GM04503 (cell line): ENCODE measurements at regions not wholly inside any gene's neighbourhood (a gene's known extent, or its start where the extent isn't known, plus 50 kb on each side); places are given as distances from the start of the nearest gene placed in this dataset.
A peak's percentile ranks its signal among the peaks of the same experiment; 100 is the strongest.

Source experiments
- DNase-seq: peaks from one replicate; pipeline ENCODE4 v3.0.0-alpha.2; 2012; ENCODE audit warnings: low read depth

DNA sequence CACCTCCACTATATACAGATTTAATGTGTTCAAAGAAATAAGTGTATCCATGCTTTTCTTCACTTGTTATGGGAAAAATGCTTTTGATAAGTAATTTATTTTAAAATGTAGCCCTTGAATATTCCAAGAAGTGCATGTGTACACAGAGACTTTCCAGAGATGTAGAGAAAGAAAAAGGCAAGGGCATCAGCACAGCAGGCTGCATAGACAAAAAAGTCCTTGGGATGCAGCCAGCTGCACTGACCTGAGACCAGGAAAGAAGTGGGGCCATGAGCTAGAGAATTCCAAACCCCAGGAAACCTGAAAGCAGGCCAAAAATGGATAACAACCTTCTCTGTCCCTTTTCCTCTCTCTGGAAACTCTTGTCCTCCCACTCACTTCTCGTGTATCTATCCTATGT is 51.6 kb upstream of the PRDM8 start:
- DNase-seq = no peak

DNA sequence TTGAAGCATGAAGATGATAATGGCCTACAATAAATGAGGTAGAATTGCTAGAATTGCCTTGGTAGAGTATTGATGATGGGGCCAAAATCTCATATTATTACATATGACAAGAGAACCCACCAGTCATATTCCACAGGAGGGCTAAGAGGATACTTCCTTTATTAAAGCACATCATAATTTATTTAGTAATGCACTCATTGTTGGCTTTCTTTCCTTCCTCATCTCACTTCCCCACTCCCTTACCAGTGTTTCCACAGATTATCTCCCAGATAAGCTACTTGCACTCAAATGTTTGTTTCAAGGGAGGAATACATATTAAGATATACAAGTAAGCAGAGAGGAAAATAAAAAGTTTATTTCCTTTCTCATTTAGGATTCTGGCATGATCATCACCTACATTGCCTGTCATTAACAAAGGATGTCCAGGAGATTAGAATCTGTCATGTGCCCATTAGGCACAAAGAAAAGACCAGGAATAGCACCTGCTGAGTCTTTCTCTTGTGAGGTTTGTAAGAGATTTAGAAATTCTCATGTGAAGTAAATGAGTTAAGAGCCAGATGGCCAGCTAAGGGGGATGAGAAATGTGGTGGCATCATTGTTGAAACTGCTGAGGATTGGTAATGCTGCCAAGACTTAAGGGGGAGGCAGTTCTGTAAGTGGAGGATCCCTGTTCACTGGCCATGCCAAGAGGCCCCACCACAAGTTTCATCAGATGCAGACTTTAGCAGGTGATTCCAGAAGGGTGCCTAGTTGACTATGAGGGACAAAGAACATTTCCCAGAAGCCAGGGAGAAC is 52.4 kb upstream of the PRDM8 start:
- DNase-seq = no peak

DNA sequence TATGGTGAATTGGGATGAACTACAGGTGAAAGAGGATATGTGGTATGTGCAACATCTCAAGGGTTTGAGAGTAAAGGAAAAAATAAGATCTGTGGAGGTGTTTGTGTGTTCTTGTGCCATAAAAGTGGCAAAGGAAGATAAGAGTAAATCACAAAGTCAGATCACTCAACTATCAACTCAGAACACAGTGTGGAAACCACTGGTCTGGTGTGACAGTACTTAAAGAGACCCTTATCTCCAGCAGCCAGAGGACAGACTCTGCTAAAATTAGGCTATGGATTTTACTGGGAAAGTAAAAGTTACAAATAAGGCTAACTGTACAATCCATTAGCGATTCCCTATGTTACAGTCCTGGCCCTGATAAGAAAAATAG is 54.0 kb upstream of the PRDM8 start:
- DNase-seq = no peak

DNA sequence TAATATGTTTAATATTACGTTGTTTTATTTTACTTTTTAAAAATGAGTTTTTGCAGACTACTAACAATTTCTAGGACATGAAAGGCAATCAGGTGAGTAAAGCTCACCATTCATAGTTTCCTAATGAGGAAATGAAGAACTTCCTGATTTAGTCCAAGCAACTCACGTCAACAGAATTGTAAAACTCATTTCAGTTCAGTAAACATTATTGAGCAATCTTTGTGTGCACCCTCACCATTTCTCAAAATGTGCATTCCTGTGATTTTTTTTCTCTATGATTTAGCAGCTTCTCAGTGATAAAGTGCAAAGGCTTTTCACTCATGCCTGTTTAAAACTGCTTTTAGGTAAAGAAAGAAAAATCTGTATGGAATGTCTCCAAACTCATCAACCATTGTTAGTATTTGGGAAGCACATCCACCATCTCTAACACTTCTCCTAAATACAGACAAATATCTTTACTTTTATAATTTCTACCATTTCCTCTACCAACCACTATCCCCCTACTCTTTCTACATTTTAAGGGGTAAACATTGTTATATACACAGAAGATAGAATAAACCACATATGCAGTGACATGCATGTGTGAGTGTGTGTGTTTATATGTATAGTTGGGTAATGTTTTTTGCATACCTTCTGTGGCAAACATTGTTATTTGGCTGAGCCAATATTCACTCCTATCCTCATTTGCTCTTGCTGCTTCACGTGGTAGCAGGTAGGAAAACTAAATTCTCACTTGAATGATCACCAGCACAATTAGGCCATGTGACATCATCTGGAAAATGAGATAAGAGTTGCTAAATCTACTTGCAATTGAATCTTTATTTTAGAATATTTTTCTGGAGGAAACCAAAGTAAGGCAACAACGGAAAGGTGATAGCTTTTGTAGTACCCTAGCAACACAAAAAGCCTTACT is 54.7 kb upstream of the PRDM8 start:
- no peak for DNase-seq

DNA sequence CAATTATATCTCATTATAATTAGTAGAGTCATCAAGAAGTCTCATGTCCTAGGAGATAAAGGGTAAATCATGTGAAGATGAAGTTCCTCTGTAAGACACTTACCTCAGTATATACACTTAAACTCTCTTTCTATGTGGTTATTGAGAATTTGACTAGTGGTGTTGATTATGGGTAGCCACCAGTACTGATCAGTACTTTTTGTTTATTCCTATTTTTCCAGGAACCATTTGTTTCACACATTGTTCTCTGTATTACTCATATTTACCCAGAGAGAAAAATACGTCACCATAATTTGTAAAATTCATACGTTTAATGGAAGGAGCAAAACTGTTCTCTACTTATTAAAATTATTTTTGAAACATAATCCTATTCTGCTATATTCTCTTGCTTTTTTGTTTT is 55.8 kb upstream of the PRDM8 start:
- DNase-seq = no peak

DNA sequence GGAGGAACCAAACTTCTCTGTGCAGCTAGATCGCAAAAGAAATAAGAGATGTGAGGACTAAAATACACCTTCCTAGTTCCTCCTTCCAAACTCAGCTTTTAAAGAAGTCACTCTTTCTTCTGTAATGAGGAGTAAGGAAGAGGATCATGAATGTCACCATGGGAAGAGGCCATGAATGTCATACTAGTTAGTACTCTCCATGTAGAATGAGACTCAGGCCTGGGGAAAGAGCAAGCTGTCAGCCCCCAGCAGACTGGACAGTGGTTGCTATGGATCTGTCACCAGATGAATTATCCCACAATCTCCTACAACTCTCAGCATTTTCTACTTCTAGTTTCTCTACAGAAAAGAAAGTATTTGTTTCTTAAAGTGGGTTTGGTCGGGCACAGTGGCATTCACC is 57.1 kb upstream of the PRDM8 start:
- DNase-seq = no peak

DNA sequence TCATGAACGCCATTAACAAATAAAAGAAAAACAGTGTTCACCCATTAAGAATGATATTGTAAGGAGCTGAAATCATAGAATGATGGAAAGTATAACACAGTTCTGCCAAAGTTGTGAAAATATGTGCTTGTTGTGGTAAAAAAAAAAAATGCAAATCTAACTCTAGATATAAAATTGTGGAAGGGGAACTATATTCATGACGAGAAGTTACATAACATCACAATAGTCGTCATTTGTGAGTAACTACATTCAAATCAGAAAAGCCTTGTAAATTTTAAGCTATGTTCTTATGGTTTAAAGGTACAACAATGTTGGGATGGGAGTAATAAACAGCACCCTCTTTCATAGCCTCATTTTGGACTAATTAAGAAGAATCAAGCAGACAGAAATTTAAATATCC is 57.6 kb upstream of the PRDM8 start:
- no peak for DNase-seq

DNA sequence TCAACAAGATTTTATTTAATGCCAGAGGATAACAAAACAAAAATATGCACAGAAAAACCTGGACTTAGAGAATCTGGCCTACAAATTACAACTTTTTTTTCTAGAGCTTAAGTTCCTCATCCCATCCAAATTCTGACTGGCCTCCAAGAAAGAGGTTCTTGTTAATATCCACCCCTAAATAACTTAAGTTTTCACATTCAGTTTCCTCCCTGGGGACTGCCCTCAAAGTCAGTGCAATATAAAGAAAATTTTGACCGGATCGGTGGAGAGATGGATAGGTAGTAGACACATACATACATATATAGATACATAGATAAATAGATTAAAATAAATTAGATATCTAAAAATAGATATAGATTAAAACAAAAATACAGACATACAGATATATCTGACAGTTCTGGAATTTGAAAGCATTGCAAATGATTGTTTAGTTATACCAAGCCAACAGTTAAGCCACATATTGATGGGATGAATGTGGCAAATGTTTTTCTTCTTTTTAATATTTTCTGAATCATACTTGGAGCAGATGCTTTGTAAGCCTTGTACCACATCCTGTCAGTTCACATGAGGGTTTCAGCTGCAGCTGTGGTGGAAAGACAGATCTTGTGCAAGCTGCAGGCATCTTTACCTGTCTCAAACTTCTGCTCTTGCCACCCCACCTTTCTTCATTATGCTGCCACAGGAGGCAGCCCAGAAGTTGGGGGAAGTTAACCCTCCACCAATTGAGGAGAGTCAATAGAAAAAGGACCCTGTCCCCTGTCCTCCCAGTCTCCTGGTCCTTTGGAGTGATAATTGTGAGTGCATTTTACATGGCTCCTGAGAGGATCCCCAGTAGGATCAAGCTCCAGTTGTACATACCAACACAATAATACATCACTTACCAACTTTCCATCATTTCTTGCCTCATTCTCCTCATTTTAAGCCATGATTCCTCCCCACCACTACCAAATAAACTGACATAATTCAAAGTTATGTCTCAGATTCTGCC is 58.5 kb upstream of the PRDM8 start:
- DNase-seq = peak; percentile 33

DNA sequence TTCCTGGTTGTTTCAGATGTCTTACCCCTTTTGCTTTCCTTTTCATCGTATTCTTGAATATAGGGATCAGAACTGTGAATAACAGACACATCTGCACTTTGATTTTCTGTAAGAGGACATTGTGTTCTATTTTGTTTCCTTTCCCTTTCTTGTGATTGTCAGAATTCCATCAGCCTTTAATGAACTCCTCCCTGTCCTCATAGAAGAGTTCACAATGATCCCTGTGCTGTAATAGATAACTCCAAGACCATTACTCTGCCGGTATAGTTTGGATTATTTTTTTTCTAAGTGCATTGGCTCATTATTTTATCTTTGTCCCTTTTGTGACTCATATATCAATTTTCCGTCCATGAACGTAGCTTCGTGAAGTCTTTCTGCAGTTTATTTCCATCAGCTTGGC is 59.7 kb upstream of the PRDM8 start:
- no peak for DNase-seq

DNA sequence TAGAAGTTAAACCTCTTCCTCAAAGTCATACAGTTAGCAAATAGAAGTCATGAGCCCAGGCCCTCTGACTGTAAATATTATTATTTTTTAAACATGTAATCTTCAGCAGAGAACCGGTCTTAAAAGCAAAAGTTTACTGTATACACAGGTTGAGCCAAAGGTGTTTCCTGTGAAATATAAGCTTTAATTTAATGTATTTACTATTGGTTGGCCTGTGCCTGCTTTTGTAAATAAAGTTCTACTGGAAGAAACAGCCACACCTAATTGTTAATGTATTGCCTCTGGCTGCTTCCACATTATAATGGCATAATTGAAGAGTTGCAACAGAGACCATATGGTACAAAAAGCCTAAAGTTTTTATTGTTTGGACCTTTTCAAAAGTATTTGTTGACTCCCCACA is 61.0 kb upstream of the PRDM8 start:
- DNase-seq = no peak

DNA sequence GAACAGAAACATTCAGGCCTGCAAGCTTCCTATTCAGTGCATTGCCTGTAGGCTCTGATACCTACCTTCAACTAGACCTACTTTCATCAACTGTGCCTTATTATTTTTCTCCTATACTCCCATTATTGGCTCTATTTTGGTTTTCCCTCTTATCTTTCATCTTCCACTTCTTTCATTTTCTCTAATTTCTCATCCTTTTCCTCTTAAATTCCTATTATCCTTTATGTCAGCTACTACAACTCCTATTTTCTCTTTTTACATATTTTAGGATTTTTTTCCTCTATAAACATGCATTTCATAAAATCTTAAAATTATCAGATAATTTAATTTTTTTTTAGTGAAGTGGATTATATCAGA is 61.6 kb upstream of the PRDM8 start:
- DNase-seq = no peak

DNA sequence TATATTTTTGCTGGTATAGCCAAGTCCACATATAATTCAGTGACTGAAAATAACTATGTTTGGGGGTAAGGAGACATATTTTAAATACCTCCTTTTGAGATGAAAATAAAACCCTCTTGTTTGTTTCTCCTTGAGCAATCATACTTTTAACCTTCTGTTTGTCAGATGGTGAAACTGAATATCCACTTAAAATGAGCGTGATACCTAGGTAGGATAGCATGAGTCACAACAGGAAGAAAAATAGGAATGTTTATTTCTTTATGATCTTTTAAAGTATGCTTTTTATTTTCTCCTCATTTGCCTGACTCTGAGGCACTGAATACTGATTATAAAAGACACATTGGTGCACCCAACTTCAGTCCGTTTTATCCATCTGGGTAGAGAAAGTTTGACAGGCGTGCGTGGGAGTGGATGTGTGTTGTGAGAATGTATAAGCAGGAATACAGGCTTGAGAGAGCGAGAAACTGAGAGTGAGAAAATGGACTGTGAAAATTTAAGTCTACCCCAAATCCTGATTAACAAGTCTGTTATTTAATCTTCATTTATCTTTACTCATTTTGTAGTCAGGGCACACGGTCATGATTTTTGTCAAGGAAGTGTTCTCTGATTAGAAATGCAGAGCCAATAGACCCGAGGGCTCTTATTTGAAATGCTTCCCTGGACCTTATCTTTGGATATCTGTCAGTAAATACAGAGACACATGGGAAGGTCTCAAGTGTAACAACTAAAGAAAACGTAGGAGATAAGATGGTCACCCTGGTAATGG is 62.1 kb upstream of the ANTXR2 start:
- DNase-seq = no peak

DNA sequence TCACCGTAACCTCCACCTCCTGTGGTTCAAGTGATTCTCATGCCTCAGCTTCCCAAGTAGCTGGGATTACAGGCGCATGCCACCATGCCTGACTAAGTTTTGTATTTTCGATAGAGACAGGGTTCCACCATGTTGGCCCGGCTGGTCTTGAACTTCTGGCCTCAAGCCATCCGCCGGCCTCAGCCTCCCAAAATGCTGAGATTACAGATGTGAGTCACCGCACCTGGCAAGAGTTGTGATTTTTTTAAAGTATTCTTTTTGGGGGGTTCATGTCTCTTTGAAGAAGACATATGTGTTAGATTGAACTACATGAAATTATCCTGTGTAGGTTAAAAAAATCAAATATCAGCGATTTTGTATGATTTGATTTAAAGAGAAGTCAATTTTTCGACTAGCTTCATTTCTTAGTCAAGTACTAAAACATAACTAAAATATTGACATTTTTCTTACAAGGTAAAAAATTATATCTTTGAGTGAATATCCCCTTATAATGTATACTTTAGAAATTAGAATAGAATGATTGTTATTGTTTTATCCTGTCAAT is 60.3 kb upstream of the ANTXR2 start:
- no peak for DNase-seq

DNA sequence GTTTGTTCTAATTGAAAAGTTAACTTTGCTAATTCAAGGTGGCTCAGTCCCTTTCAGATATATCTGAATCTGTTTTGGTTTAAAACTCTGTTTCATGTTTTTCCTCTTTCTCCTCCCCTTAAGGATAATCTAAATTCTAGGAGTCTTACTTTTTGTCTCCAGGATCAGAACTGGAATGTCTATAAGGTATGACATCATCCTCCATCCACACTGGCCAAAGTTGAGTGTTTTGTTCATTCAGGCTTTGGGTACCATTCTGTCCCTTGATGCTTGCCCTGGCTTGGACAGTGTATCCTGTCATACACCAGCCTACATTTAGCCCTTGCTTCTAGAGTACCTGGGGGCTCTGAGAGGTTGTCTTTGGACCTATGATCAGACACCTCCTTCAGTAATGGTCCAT is 56.8 kb upstream of the ANTXR2 start:
- no peak for DNase-seq

DNA sequence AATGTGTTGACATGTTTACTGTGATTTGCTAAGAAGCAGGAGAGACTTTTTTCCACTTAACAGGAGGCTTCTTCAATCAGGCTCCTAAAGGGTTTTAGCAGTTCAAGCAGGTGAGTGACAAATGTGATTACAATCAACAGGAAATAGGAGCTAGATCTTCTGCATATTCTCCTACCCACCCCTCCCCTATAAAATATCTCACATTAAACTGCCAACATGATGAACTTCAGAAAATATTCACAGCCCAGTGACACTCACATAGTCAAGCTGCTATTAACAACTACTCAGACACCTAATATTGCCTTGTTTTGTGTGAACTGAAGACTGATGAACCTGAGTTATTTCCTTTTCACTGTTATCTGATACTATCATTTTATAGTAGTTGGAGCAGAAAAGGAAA is 55.9 kb upstream of the ANTXR2 start:
- DNase-seq = no peak

DNA sequence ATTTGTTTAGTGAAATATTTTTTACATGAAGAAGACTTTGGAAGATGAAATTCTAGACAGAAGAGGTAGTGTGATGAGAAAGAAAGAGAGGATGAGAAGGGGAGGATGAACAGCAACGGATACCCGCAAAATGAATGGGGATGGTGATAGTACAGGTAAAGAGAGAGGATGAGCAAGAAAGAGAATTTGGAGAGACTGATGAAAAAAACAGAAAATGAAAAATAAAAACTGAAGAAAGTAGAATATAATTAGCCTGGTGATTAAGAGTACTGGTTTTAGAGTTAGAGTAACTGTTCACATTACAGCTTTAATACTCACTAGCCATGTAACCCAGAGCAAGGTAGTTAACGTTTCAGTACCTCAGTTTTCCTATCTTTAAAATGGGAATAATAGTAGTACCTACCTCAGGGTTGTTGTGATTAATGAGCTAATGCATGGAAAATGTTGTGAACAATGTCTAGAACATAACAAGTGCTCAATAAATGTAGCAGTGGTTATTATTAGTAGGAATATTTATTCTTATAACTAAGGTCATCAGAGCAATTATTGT is 54.9 kb upstream of the ANTXR2 start:
- DNase-seq = no peak

DNA sequence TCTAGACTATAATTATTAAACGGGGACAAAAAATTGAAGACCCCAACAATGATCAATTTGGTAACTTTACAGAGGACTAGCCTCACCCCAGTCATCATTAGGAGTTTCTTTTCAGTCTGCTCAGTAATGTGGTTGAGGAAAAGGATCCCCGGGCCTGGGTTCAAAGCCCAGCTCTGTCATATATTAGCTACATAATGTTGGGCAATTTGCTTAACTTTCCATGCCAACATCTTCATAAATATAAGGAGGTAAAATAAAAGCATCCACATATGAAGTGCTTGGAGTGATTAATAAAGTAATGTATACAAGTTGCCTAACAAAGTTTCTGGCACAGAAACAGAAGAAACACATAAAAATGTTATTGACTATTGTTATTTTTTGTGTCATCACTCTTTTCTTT is 53.4 kb upstream of the ANTXR2 start:
- DNase-seq = no peak

DNA sequence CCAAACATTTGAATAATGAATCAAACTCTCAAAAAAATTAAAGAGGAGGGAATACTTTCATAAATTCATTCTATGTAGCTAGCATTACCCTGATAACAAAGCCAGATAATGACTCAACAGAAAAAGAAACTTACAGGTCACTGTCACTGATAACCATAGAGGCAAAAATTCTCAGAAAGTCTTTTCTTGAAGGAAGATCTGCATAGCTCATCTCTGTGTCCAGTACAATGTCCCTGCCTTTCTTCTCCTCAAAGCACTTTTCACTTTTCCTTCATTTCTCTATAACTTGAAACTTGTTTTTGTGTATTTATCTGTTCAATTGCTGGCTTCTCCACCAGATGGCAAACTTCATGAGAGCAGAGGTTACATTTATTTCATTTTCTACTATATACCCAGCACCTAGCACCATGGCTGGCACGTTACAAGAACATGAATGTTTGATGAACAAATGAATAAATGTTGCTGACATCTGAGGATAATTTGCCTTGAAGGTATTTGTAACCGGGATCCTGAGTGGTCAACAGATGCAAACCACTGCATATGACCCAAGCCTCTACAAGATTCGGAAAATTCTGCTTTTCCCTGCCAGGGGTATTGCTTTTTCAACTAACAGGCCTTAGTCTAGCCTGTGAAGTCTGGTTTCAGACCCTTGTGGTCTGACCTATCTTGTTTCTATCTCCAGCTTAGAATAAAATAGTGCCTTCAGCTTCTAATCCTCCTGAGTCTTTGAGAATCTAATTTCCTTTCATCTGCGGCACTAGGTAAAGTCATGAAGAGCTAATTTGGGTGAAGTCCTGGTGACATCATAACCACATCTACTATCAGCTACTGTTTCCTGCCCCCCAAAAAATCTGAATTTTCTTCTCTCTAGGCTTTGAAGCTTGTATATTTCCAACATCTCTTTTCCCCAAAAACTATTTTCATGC is 52.5 kb upstream of the ANTXR2 start:
- DNase-seq = no peak

DNA sequence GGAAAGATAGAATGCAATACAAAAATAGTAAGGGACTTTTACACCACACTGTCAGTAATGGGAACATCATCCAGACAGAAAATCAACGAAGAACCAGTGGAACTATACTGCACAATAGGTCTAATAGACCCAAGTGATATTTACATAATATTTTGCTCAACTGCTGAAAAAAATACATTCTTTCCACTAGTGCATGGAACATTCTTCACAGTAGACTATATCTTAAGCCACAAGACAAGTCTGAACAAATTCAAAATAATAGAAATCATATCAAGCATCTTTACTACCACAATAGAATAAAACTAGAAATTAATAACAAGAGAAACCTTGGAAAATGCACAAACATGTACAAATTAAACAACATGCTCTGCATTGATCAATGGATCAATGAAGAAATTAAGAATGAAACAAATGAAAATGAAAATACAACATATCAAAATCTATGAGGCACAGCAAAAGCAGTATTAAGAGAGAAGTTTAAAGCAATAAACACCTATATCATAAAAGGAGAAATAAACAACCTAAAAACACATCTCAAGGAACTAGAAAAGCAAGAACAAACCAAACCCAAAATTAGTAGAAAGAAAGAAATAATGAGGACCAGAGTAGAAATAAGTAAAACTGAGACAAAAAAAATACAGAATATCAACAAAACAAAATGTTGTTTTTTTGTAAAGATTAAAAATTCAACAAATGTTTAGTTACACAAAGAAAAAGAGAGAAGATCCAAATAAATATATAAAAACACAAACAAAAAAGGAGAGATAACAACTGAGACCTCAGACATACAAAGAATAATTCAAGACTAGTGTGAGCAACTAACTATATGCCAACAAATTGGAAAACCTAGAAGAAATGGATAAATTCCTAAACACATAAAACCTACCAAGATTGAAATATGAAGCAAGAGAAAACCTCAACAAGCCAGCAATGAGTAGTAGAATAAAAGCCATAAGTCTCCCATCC is 51.5 kb upstream of the ANTXR2 start:
- DNase-seq = no peak
